HG03196 (cell line): ENCODE measurements at regions not wholly inside any gene's neighbourhood (a gene's known extent, or its start where the extent isn't known, plus 50 kb on each side); places are given as distances from the start of the nearest gene placed in this dataset.
"Not testable (repeated sequence)": the region's sequence is repeated elsewhere in the genome, so short reads cannot be mapped to it uniquely, and the experiment has no call there.

ENCODE experiments used
- ATAC-seq: cut with Tn5 transposase; IDR thresholded peaks from one replicate; pipeline ENCODE4 v1.9.1; 2021; ENCODE audit not compliant: unreplicated experiment

- ATAC-seq = no peak
Observed at GRCh38 chr1:58201492-58202106, 344.9 kb downstream of the OMA1 start.

GRCh38 chr1:58200437-58200836, 346.1 kb downstream of the OMA1 start:
- no peak for ATAC-seq

- ATAC-seq = no peak
Observed at GRCh38 chr1:58197811-58198210, 348.7 kb downstream of the OMA1 start.

GRCh38 chr1:58190267-58190988, 356.1 kb downstream of the OMA1 start:
- ATAC-seq = no peak

- ATAC-seq = no peak
Observed at GRCh38 chr1:58189453-58189852, 357.1 kb downstream of the OMA1 start.

- no peak for ATAC-seq
Observed at GRCh38 chr1:58183286-58183685, 363.2 kb downstream of the OMA1 start.

- no peak for ATAC-seq
Observed at GRCh38 chr1:58180537-58180936, 366.0 kb downstream of the OMA1 start.

- not testable (repeated sequence) for ATAC-seq
Observed at GRCh38 chr1:58169160-58169559, 377.4 kb downstream of the OMA1 start.

- ATAC-seq = not testable (repeated sequence)
Observed at GRCh38 chr1:58167131-58167530, 379.4 kb downstream of the OMA1 start.

- no peak for ATAC-seq
Observed at GRCh38 chr1:58166417-58166816, 380.1 kb downstream of the OMA1 start.

- no peak for ATAC-seq
Observed at GRCh38 chr1:58165073-58165472, 381.5 kb downstream of the OMA1 start.

GRCh38 chr1:58162952-58163550, 383.5 kb downstream of the OMA1 start:
- ATAC-seq = no peak

- ATAC-seq = no peak
Observed at GRCh38 chr1:58159434-58159830, 387.1 kb downstream of the OMA1 start.

GRCh38 chr1:58158506-58159433, 387.8 kb downstream of the OMA1 start:
- no peak for ATAC-seq

GRCh38 chr1:58158016-58158415, 388.5 kb downstream of the OMA1 start:
- ATAC-seq = no peak

GRCh38 chr1:58157256-58157655, 389.3 kb downstream of the OMA1 start:
- ATAC-seq = no peak

GRCh38 chr1:58156831-58157230, 389.7 kb downstream of the OMA1 start:
- no peak for ATAC-seq

GRCh38 chr1:58156124-58156468, 390.4 kb downstream of the OMA1 start:
- peak; percentile 67 for ATAC-seq

GRCh38 chr1:58155418-58156123, 391.0 kb downstream of the OMA1 start:
- ATAC-seq = no peak

GRCh38 chr1:58154256-58154655, 392.3 kb downstream of the OMA1 start:
- ATAC-seq = no peak

- no peak for ATAC-seq
Observed at GRCh38 chr1:58152697-58153096, 393.8 kb downstream of the OMA1 start.
